Adrenal gland (tissue), 5 donors: ENCODE measurements at regions not wholly inside any gene's neighbourhood (a gene's known extent, or its start where the extent isn't known, plus 50 kb on each side); places are given as distances from the start of the nearest gene placed in this dataset.

Source experiments
- CTCF ChIP-seq, 6 experiments: fragments of 450-650 bp in 4 of 6; fragments of 200-600 bp in 2 of 6; sonication (generic) in 1 of 6; IDR thresholded peaks; 1 replicate in 5 of 6; 2 replicates in 1 of 6; pipeline versions ENCODE4 v1.5.1 to v1.8.0; 2016 to 2021; ENCODE audit warnings: antibody characterized with exemption in 6 of 6, mild to moderate bottlenecking in 2 of 6, moderate library complexity in 1 of 6
- POLR2A ChIP-seq, 2 donors: fragments of 450-650 bp; IDR thresholded peaks; one replicate each; pipeline ENCODE4 v1.6.1; 2017; ENCODE audit warnings: antibody characterized with exemption in 2 of 2, mild to moderate bottlenecking in 2 of 2, moderate library complexity in 1 of 2
- donor health status: DM: no; HTN: no; CAD: no.

DNA sequence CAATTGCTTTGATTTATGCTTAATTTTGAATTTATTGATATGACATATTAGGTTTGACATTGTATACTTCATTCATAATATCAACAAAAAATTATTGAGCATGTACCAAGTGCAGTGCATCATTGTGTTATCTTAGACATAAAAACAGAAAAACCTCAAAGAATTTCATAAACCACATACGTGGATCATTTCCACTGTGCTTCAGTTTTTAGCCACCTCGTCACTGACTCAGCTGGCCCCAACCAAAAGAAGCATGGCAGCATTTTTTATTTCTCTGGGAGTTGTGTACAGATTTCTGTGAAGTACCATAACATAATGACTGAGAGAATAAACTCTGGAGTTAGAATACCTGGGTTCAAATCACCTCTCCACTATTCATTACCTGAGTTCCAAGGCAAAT, 95.6 kb upstream of the C1orf87 start:
- no peak for TF ChIP-seq CTCF (IDR thresholded peaks at IDR 0.05)
- no peak for TF ChIP-seq POLR2A (IDR thresholded peaks at IDR 0.05)
